ENCODE measurements at regions not wholly inside any gene's neighbourhood (a gene's known extent, or its start where the extent isn't known, plus 50 kb on each side); places are given as distances from the start of the nearest gene placed in this dataset.

GRCh38 chr3:38984731-38985130 lies 67.0 kb downstream of the SCN11A start:
- no peak for ATAC-seq
- no peak overlapping the region for H3K4me3 ChIP-seq (ENCODE audit: low read depth in 2 of 2, low read length in 2 of 2)
- no peaks in the 10 kb centered on the region for H3K36me3 ChIP-seq (ENCODE audit: control insufficient read depth, insufficient read depth, low read length)
- ChIA-PET CTCF (no interaction called here), POLR2A (no interaction called here)
- BruUV-seq (replicated peaks): no TSS peak
- no peaks in the 10 kb centered on the region for H3K9me3 ChIP-seq (ENCODE audit: control insufficient read depth, insufficient read depth, low read depth, low read length)
- H3K27ac ChIP-seq (ENCODE audit: low read length): no peak overlapping the region
- intact Hi-C loops (cut with micrococcal nuclease; ENCODE audit: unreplicated experiment) (no loop called here), in situ Hi-C loops (cut with HindIII; ENCODE audit: low pct_unique_long_range_greater_than_20kb, low sequenced_read_pairs) (no loop called here)
- TF ChIP-seq, protein P1, sequence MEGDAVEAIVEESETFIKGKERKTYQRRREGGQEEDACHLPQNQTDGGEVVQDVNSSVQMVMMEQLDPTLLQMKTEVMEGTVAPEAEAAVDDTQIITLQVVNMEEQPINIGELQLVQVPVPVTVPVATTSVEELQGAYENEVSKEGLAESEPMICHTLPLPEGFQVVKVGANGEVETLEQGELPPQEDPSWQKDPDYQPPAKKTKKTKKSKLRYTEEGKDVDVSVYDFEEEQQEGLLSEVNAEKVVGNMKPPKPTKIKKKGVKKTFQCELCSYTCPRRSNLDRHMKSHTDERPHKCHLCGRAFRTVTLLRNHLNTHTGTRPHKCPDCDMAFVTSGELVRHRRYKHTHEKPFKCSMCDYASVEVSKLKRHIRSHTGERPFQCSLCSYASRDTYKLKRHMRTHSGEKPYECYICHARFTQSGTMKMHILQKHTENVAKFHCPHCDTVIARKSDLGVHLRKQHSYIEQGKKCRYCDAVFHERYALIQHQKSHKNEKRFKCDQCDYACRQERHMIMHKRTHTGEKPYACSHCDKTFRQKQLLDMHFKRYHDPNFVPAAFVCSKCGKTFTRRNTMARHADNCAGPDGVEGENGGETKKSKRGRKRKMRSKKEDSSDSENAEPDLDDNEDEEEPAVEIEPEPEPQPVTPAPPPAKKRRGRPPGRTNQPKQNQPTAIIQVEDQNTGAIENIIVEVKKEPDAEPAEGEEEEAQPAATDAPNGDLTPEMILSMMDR (IDR thresholded peaks at IDR 0.05): no peak
- TF ChIP-seq SIN3A (IDR thresholded peaks at IDR 0.05; ENCODE audit: borderline replicate concordance, insufficient read depth, low read depth, low read length) (no peak), POLR2AphosphoS5 (IDR thresholded peaks at IDR 0.05; ENCODE audit: low read depth, low read length) (no peak), TCF7L2 (IDR thresholded peaks at IDR 0.05; ENCODE audit: low read depth, low read length) (no peak)
- TF ChIP-seq, protein P2, sequence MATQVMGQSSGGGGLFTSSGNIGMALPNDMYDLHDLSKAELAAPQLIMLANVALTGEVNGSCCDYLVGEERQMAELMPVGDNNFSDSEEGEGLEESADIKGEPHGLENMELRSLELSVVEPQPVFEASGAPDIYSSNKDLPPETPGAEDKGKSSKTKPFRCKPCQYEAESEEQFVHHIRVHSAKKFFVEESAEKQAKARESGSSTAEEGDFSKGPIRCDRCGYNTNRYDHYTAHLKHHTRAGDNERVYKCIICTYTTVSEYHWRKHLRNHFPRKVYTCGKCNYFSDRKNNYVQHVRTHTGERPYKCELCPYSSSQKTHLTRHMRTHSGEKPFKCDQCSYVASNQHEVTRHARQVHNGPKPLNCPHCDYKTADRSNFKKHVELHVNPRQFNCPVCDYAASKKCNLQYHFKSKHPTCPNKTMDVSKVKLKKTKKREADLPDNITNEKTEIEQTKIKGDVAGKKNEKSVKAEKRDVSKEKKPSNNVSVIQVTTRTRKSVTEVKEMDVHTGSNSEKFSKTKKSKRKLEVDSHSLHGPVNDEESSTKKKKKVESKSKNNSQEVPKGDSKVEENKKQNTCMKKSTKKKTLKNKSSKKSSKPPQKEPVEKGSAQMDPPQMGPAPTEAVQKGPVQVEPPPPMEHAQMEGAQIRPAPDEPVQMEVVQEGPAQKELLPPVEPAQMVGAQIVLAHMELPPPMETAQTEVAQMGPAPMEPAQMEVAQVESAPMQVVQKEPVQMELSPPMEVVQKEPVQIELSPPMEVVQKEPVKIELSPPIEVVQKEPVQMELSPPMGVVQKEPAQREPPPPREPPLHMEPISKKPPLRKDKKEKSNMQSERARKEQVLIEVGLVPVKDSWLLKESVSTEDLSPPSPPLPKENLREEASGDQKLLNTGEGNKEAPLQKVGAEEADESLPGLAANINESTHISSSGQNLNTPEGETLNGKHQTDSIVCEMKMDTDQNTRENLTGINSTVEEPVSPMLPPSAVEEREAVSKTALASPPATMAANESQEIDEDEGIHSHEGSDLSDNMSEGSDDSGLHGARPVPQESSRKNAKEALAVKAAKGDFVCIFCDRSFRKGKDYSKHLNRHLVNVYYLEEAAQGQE (IDR thresholded peaks at IDR 0.05; ENCODE audit: insufficient read depth in 1 of 2, low read depth in 2 of 2, low read length in 1 of 2): no peak
- no peak for DNase-seq (ENCODE audit: low read depth, low spot score)
- peaks cover 2% of the 10 kb centered on the region; the same call in 1 of the 2 replicates for H3K27me3 ChIP-seq (ENCODE audit: control insufficient read depth, insufficient read depth, low read length)
- H3K4me1 ChIP-seq (ENCODE audit: control insufficient read depth, insufficient read depth, low read length): no peaks in the 10 kb centered on the region

- Histone ChIP-seq H3K4me1 (ENCODE audit: control insufficient read depth, insufficient read depth, low read length) (no peaks in the 10 kb centered on the region), H3K27ac (ENCODE audit: low read length) (no peak overlapping the region), H3K36me3 (ENCODE audit: control insufficient read depth, insufficient read depth, low read length) (no peaks in the 10 kb centered on the region), H3K27me3 (ENCODE audit: control insufficient read depth, insufficient read depth, low read length) (peaks cover 2% of the 10 kb centered on the region; the same call in 1 of the 2 replicates), H3K9me3 (ENCODE audit: control insufficient read depth, insufficient read depth, low read depth, low read length) (no peaks in the 10 kb centered on the region), H3K4me3 (ENCODE audit: low read depth in 2 of 2, low read length in 2 of 2) (no peak overlapping the region)
- no TSS peak for BruUV-seq (replicated peaks)
- no peak for ATAC-seq
- ChIA-PET CTCF (no interaction called here), POLR2A (no interaction called here)
- in situ Hi-C loops (cut with HindIII; ENCODE audit: low pct_unique_long_range_greater_than_20kb, low sequenced_read_pairs) (no loop called here), intact Hi-C loops (cut with micrococcal nuclease; ENCODE audit: unreplicated experiment) (no loop called here)
- TF ChIP-seq TCF7L2 (IDR thresholded peaks at IDR 0.05; ENCODE audit: low read depth, low read length) (no peak), POLR2AphosphoS5 (IDR thresholded peaks at IDR 0.05; ENCODE audit: low read depth, low read length) (no peak), SIN3A (IDR thresholded peaks at IDR 0.05; ENCODE audit: borderline replicate concordance, insufficient read depth, low read depth, low read length) (no peak)
- TF ChIP-seq, protein P1 (IDR thresholded peaks at IDR 0.05): no peak; the same call in 1 of the 2 replicates
- TF ChIP-seq, protein P2 (IDR thresholded peaks at IDR 0.05; ENCODE audit: insufficient read depth in 1 of 2, low read depth in 2 of 2, low read length in 1 of 2): no peak
- DNase-seq (ENCODE audit: low read depth, low spot score): no peak
These were observed 67.6 kb downstream of the SCN11A start for GRCh38 chr3:38984110-38984509.
